ENCODE measurements at regions not wholly inside any gene's neighbourhood (a gene's known extent, or its start where the extent isn't known, plus 50 kb on each side); places are given as distances from the start of the nearest gene placed in this dataset.

DNA sequence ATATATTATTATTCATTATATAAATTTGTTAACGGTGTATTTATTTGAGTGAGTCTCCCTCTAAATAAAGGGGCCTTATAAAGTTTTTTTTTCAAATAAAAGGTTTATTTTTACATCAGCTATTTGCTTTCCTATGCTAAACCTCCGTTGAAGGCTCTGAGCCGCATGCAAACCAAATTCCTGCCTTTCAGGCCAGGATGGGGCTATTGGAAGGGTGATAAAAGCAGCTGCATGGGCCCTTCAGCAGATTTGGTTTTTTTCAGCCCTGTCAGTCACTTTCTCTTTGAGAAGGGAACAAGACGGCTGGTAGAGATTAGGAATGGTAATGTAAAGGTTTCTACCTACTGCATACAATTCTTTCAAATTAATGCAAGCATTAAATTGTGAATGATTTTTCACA, 244.2 kb downstream of the WNT5A start:
- no peak overlapping the region for H3K4me3 ChIP-seq
- no peak for DNase-seq
- no peaks in the 10 kb centered on the region for H3K9me3 ChIP-seq (replicated peaks in 1 of 3)
- no peaks in the 10 kb centered on the region for H3K36me3 ChIP-seq (replicated peaks in 1 of 2)
- 57 to 70% (median 68%) methylated on average over 4 of the region's 4 CpGs for whole genome bisulfite sequencing, 4 donors
- no peaks in the 10 kb centered on the region for H3K27me3 ChIP-seq
- H3K27ac ChIP-seq: no peak overlapping the region
- intact Hi-C loops (cut with DNase I): no loop called here
- TF ChIP-seq, protein P1, sequence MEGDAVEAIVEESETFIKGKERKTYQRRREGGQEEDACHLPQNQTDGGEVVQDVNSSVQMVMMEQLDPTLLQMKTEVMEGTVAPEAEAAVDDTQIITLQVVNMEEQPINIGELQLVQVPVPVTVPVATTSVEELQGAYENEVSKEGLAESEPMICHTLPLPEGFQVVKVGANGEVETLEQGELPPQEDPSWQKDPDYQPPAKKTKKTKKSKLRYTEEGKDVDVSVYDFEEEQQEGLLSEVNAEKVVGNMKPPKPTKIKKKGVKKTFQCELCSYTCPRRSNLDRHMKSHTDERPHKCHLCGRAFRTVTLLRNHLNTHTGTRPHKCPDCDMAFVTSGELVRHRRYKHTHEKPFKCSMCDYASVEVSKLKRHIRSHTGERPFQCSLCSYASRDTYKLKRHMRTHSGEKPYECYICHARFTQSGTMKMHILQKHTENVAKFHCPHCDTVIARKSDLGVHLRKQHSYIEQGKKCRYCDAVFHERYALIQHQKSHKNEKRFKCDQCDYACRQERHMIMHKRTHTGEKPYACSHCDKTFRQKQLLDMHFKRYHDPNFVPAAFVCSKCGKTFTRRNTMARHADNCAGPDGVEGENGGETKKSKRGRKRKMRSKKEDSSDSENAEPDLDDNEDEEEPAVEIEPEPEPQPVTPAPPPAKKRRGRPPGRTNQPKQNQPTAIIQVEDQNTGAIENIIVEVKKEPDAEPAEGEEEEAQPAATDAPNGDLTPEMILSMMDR (IDR thresholded peaks at IDR 0.05): no peak
- no peak for TF ChIP-seq POLR2A (IDR thresholded peaks at IDR 0.05)
- no peaks in the 10 kb centered on the region for H3K4me1 ChIP-seq (replicated peaks in 1 of 2)

DNA sequence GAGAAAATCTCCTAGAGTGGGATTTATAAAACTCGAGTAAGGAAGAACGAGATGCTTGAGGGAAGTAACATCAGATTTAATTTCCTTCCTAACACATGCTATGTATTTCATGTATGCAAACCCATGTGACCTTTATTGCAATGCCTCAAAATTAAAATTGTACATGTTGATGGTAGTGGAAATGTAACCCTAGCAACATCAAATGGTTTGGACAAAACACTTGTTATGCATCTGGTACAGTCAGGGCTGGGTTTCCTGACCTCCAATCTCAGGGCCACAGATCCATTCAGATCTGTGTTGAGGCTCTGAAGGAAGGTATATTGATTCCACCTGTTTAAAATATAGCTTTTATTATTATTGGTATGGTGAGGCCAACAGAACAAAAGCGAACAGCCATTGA, 246.0 kb downstream of the WNT5A start:
- Histone ChIP-seq H3K27ac (no peak overlapping the region), H3K9me3 (replicated peaks in 1 of 3) (no peaks in the 10 kb centered on the region), H3K27me3 (no peaks in the 10 kb centered on the region), H3K4me1 (replicated peaks in 1 of 2) (no peaks in the 10 kb centered on the region), H3K36me3 (replicated peaks in 1 of 2) (no peaks in the 10 kb centered on the region), H3K4me3 (no peak overlapping the region)
- intact Hi-C loops (cut with DNase I): no loop called here
- no peak for DNase-seq
- TF ChIP-seq POLR2A (IDR thresholded peaks at IDR 0.05): no peak
- TF ChIP-seq, protein P1 (IDR thresholded peaks at IDR 0.05): no peak
- WGBS, 4 donors: 76 to 87% (median 84%) methylated on average over 3 of the region's 3 CpGs

DNA sequence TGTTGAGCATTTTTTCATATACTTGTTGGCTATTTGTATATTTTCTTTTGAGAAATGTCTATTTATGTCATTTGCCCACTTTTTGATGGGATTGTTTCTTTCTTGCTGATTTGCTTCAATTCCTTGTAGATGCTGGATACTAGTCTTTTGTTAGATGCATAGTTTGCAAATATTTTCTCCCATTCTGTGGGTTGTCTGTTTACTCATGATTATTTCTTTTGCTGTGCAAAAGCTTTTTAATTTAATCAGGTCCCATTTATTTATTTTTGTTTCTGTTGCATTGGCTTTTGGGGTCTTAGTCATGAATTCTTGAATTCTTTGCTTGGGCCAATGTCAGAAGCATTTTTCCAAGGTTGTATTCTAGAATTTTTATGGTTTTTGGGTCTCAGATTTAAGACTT, 251.7 kb downstream of the WNT5A start:
- no peak for TF ChIP-seq POLR2A (IDR thresholded peaks at IDR 0.05)
- TF ChIP-seq, protein P1 (IDR thresholded peaks at IDR 0.05): no peak
- H3K4me3 ChIP-seq: no peak overlapping the region
- intact Hi-C loops (cut with DNase I): no loop called here
- no peaks in the 10 kb centered on the region for H3K9me3 ChIP-seq (replicated peaks in 1 of 3)
- H3K4me1 ChIP-seq (replicated peaks in 1 of 2): no peaks in the 10 kb centered on the region
- no peak overlapping the region for H3K27ac ChIP-seq
- no peak for DNase-seq
- H3K27me3 ChIP-seq: no peaks in the 10 kb centered on the region
- H3K36me3 ChIP-seq (replicated peaks in 1 of 2): no peaks in the 10 kb centered on the region

DNA sequence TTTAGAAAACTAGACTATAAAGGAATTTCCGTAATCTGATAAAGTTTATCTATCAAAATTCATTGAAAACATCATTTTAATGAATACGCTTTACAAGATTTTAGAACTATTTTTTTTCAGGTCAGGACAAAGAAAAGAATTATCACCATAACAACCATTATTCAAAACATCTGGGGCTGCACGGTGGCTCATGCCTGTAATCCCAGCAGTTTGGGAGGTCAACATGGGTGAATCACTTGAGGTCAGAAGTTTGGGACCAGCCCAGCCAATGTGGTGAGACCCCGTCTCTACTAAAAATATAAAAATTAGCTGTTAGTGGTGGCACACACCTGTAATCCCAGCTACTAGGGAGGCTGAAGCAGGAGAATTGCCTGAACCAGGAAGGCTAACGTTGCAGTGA, 260.4 kb downstream of the WNT5A start:
- H3K4me3 ChIP-seq: no peak overlapping the region
- no peak for DNase-seq
- intact Hi-C loops (cut with DNase I): no loop called here
- 82 to 89% (median 86%) methylated on average over 5 of the region's 5 CpGs for WGBS, 4 donors
- TF ChIP-seq, protein P1 (IDR thresholded peaks at IDR 0.05): no peak
- H3K27me3 ChIP-seq: no peaks in the 10 kb centered on the region
- H3K27ac ChIP-seq: no peak overlapping the region
- H3K36me3 ChIP-seq (replicated peaks in 1 of 2): no peaks in the 10 kb centered on the region
- no peaks in the 10 kb centered on the region for H3K9me3 ChIP-seq (replicated peaks in 1 of 3)
- no peaks in the 10 kb centered on the region for H3K4me1 ChIP-seq (replicated peaks in 1 of 2)
